Astrocyte (in vitro differentiated cells and primary cell): ENCODE measurements at regions not wholly inside any gene's neighbourhood (a gene's known extent, or its start where the extent isn't known, plus 50 kb on each side); places are given as distances from the start of the nearest gene placed in this dataset.

ENCODE experiments used
- EZH2 ChIP-seq: IDR thresholded peaks from 2 replicates; pipeline ENCODE4 v1.6.1; 2012; ENCODE audit warnings: mild to moderate bottlenecking, low read length, inconsistent platforms; ENCODE audit not compliant: insufficient read depth
- TF ChIP-seq, protein P1 (sequence below): IDR thresholded peaks from 2 replicates; pipeline ENCODE4 v1.5.1; 2011; ENCODE audit warnings: low read depth, mild to moderate bottlenecking, inconsistent platforms, low read length, moderate library complexity; ENCODE audit not compliant: insufficient read depth

DNA sequence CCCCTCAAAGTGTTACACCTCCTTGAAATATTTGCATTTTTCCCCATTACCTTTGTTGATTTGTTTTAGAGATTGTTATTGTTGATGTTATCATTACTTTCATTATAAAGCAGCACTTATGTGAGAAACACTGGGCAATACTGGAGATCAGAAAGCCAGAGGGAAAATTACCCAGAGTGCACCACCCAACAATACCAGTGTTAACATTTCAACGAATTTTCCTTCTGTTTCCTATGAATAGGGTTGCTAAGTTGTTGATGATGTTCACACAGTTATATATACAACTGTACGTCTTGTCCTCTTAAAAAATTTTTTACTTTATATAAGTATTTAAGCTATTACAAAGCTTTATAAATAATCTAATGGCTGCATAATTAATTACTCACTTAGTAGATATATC lies 173.6 kb upstream of the UMPS start:
- TF ChIP-seq, protein P1, sequence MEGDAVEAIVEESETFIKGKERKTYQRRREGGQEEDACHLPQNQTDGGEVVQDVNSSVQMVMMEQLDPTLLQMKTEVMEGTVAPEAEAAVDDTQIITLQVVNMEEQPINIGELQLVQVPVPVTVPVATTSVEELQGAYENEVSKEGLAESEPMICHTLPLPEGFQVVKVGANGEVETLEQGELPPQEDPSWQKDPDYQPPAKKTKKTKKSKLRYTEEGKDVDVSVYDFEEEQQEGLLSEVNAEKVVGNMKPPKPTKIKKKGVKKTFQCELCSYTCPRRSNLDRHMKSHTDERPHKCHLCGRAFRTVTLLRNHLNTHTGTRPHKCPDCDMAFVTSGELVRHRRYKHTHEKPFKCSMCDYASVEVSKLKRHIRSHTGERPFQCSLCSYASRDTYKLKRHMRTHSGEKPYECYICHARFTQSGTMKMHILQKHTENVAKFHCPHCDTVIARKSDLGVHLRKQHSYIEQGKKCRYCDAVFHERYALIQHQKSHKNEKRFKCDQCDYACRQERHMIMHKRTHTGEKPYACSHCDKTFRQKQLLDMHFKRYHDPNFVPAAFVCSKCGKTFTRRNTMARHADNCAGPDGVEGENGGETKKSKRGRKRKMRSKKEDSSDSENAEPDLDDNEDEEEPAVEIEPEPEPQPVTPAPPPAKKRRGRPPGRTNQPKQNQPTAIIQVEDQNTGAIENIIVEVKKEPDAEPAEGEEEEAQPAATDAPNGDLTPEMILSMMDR = no peak
- no peak for TF ChIP-seq EZH2
